ENCODE measurements at regions not wholly inside any gene's neighbourhood (a gene's known extent, or its start where the extent isn't known, plus 50 kb on each side); places are given as distances from the start of the nearest gene placed in this dataset.
A peak's percentile ranks its signal among the peaks of the same experiment; 100 is the strongest.

GRCh38 chr1:60973668-60974067 lies 108.7 kb upstream of the NFIA start (continued):
- TF ChIP-seq FOSL1 (IDR thresholded peaks at IDR 0.05; ENCODE audit: low read depth): no peak
- TF ChIP-seq EGR1 (IDR thresholded peaks at IDR 0.05; ENCODE audit: low read depth): no peak
- TF ChIP-seq CTCF (IDR thresholded peaks at IDR 0.05 in 2 of 3, conservative IDR thresholded peaks at IDR 0.05 in 1 of 3; ENCODE audit: borderline replicate concordance in 1 of 3, insufficient read depth in 1 of 3, low read depth in 2 of 3, low read length in 2 of 3): no peak
- TF ChIP-seq CEBPB (IDR thresholded peaks at IDR 0.05; ENCODE audit: low read depth): no peak

- no peak for DNase-seq (ENCODE audit: low read depth, low spot score)
- peak overlapping the region; percentile 12; the same call in 1 of the 2 replicates for H3K4me2 ChIP-seq (ENCODE audit: low read length)
- BruUV-seq (replicated peaks): no TSS peak
- H3K4me3 ChIP-seq (replicated peaks in 1 of 2; ENCODE audit: low read depth in 1 of 2, low read length in 2 of 2): no peak overlapping the region
- H4K20me1 ChIP-seq (ENCODE audit: insufficient read depth): no peaks in the 10 kb centered on the region
- no peaks in the 10 kb centered on the region for H3K36me3 ChIP-seq (ENCODE audit: control insufficient read depth in 1 of 2, insufficient read depth in 2 of 2, low read length in 2 of 2)
- RAD21 ChIA-PET (ENCODE audit: low non-redundant PET in 1 of 2, low total read pairs in 2 of 2, uncharacterized antibody in 2 of 2, unreplicated experiment in 2 of 2): no interaction called here
- peaks cover 0 to 10% of the 10 kb centered on the region in 2 experiments; a peak in 3 of 4 replicates for H3K4me1 ChIP-seq (ENCODE audit: control insufficient read depth in 1 of 2, insufficient read depth in 2 of 2, low read length in 2 of 2)
- no peaks in the 10 kb centered on the region for H3K27me3 ChIP-seq (ENCODE audit: insufficient read depth, low read length)
- 0 out of 2 replicates have a peak, but pooled peaks have one; percentile 33 for TF ChIP-seq CBX3 (IDR thresholded peaks at IDR 0.05; ENCODE audit: low read depth)
- TF ChIP-seq SP1 (IDR thresholded peaks at IDR 0.05; ENCODE audit: low read depth): no peak
- intact Hi-C loops (cut with micrococcal nuclease): loop anchor here (10.0 kb wide), 1 partner anchor 672 kb away; no protein-coding TSS in a partner anchor
- no peak overlapping the region for H3K27ac ChIP-seq (ENCODE audit: low read depth, low read length)
- H3K9me2 ChIP-seq (ENCODE audit: insufficient read depth): no peaks in the 10 kb centered on the region
- no peak overlapping the region for H3K9ac ChIP-seq (ENCODE audit: low read length)
- H3K79me2 ChIP-seq (ENCODE audit: insufficient read depth, low read length): no peaks in the 10 kb centered on the region
- POLR2A ChIA-PET: no interaction called here
- H3K9me3 ChIP-seq (ENCODE audit: control insufficient read depth in 1 of 2, insufficient read depth in 1 of 2, low read depth in 1 of 2, low read length in 2 of 2): no peaks in the 10 kb centered on the region
- H2AFZ ChIP-seq (ENCODE audit: low read depth, low read length, poor library complexity, severe bottlenecking): no peak overlapping the region
- ATAC-seq: peak; percentile 79; the same call in 1 of the 2 replicates
- CTCF ChIA-PET: no interaction called here
Observed at GRCh38 chr1:60972841-60973364, 109.5 kb upstream of the NFIA start.

All from HCT116 (cell line).